WTC11 (cell line): ENCODE measurements at regions not wholly inside any gene's neighbourhood (a gene's known extent, or its start where the extent isn't known, plus 50 kb on each side); places are given as distances from the start of the nearest gene placed in this dataset.

Experiments
- ATAC-seq: fragments of 200-7000 bp; cut with Tn5 transposase; 2 replicates; pipeline ENCODE4 v1.10.0; 2021; ENCODE audit warnings: mild to moderate bottlenecking, moderate library complexity
- CTCF ChIA-PET: fragments of 300-600 bp; sonication (Branson Sonifier 250); formaldehyde crosslinking; loops from one replicate; lab custom pipeline; 2021; ENCODE audit warnings: antibody characterized with exemption; lab: Charles Lee
- POLR2A ChIA-PET: fragments of 350-600 bp; sonication (Branson Sonifier 250); formaldehyde crosslinking; loops from one replicate; lab custom pipeline; 2021; ENCODE audit warnings: antibody characterized with exemption; lab: Charles Lee
- DNase-seq: peaks from one replicate; pipeline ENCODE4 v3.0.0; 2021; ENCODE audit warnings: low spot score
- H3K27ac Mint-ChIP-seq: 2 replicates; pipeline ENCODE4 v1.8.0; 2021; ENCODE audit warnings: mixed read lengths
- H3K27me3 Mint-ChIP-seq: 2 replicates; pipeline ENCODE4 v1.8.0; 2021; ENCODE audit warnings: low read depth, mild to moderate bottlenecking, moderate library complexity, mixed read lengths
- H3K36me3 Mint-ChIP-seq: 2 replicates; pipeline ENCODE4 v1.8.0; 2021; ENCODE audit warnings: mixed read lengths
- H3K4me1 Mint-ChIP-seq: 2 replicates; pipeline ENCODE4 v1.8.0; 2022; ENCODE audit warnings: mixed read lengths
- H3K4me3 Mint-ChIP-seq: 2 replicates; pipeline ENCODE4 v1.8.0; 2021; ENCODE audit warnings: mild to moderate bottlenecking, moderate library complexity, mixed read lengths
- H3K9me3 Mint-ChIP-seq: 2 replicates; pipeline ENCODE4 v1.8.0; 2021; ENCODE audit warnings: mixed read lengths
- CREB1 ChIP-seq: sonication (generic); formaldehyde crosslinking; IDR thresholded peaks from 2 replicates; pipeline ENCODE4 v1.8.0; 2023; ENCODE audit warnings: mild to moderate bottlenecking, missing genetic modification reagents
- ETV6 ChIP-seq: sonication (generic); formaldehyde crosslinking; IDR thresholded peaks from 2 replicates; pipeline ENCODE4 v1.8.1; 2022; ENCODE audit warnings: mild to moderate bottlenecking, missing genetic modification reagents
- FOXP4 ChIP-seq: sonication (generic); formaldehyde crosslinking; IDR thresholded peaks from 2 replicates; pipeline ENCODE4 v1.8.0; 2022; ENCODE audit warnings: mild to moderate bottlenecking, missing genetic modification reagents
- GTF2I ChIP-seq: fragments of 250-450 bp; sonication (Bioruptor Pico); conservative IDR thresholded peaks from 2 replicates; pipeline ENCODE4 v1.4.0; 2021; ENCODE audit warnings: mild to moderate bottlenecking
- HMGA2 ChIP-seq: fragments of 250-450 bp; sonication (Bioruptor Pico); IDR thresholded peaks from 2 replicates; pipeline ENCODE4 v1.4.0; 2021; ENCODE audit warnings: mild to moderate bottlenecking, moderate library complexity
- JUN ChIP-seq: sonication (generic); formaldehyde crosslinking; IDR thresholded peaks from 2 replicates; pipeline ENCODE4 v1.8.0; 2023; ENCODE audit warnings: mild to moderate bottlenecking, missing genetic modification reagents
- STAT6 ChIP-seq: sonication (generic); formaldehyde crosslinking; conservative IDR thresholded peaks from 2 replicates; pipeline ENCODE4 v1.8.1; 2023; ENCODE audit warnings: mild to moderate bottlenecking, low read depth, missing genetic modification reagents, moderate library complexity
- TEAD4 ChIP-seq: sonication (generic); formaldehyde crosslinking; IDR thresholded peaks from 2 replicates; pipeline ENCODE4 v1.8.0; 2022; ENCODE audit warnings: mild to moderate bottlenecking, missing genetic modification reagents
- ZNF263 ChIP-seq: sonication (generic); formaldehyde crosslinking; IDR thresholded peaks from 2 replicates; pipeline ENCODE4 v1.8.1; 2022; ENCODE audit warnings: low read depth, mild to moderate bottlenecking, moderate library complexity, missing genetic modification reagents
- ZNF317 ChIP-seq: sonication (generic); formaldehyde crosslinking; IDR thresholded peaks from 2 replicates; pipeline ENCODE4 v1.8.1; 2023; ENCODE audit warnings: low read depth, mild to moderate bottlenecking, moderate library complexity, missing genetic modification reagents, borderline replicate concordance
- ZNF416 ChIP-seq: fragments of 250-450 bp; sonication (Bioruptor Pico); IDR thresholded peaks from 2 replicates; pipeline ENCODE4 v1.9.0; 2021; ENCODE audit warnings: mild to moderate bottlenecking, inconsistent platforms
- ZNF512 ChIP-seq: sonication (generic); formaldehyde crosslinking; IDR thresholded peaks from 2 replicates; pipeline ENCODE4 v1.8.1; 2022; ENCODE audit warnings: missing genetic modification reagents, borderline replicate concordance
- TF ChIP-seq, protein P1 (sequence below): sonication (generic); formaldehyde crosslinking; IDR thresholded peaks from 2 replicates; pipeline ENCODE4 v1.8.1; 2023; ENCODE audit warnings: mild to moderate bottlenecking, missing genetic modification reagents, borderline replicate concordance
- TF ChIP-seq, protein P2 (sequence below): sonication (generic); formaldehyde crosslinking; IDR thresholded peaks from 2 replicates; pipeline ENCODE4 v1.8.1; 2022; ENCODE audit warnings: mild to moderate bottlenecking, missing genetic modification reagents, moderate library complexity, borderline replicate concordance
- TF ChIP-seq, protein P3 (sequence below): fragments of 200-600 bp; IDR thresholded peaks from 2 replicates; pipeline ENCODE4 v1.8.0; 2022; ENCODE audit warnings: antibody characterized with exemption
- TF ChIP-seq, protein P4 (sequence below): sonication (generic); formaldehyde crosslinking; IDR thresholded peaks from 2 replicates; pipeline ENCODE4 v1.8.1; 2023; ENCODE audit warnings: mild to moderate bottlenecking, moderate library complexity, missing genetic modification reagents

GRCh38 chr6:155995281-155995680 is 539.6 kb upstream of the NOX3 start (continued):
- TF ChIP-seq ZNF512 (CRISPR knock-in tag) (no peak), GTF2I (CRISPR knock-in tag) (no peak), ZNF416 (CRISPR knock-in tag) (no peak)
- TF ChIP-seq, all 79 proteins: peak for 0

DNA sequence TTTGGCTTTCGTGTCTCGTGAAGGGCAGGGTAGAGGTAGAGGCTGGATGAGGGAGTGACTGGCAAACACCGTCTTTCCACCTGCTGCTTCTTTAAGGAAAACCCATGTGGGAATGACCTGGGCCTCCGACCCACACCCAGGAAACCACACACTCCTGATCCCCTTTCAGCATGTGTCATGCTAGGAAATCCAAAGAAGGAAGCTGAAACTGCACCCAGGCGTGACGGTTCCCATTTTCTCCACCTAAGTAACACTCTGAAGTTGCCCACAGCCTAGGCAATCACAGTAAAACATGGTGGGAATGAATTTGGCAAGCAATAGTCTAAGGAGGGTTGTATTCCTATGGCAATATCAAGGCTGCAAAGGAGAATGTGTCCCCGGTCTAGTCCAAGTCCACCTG is 538.4 kb upstream of the NOX3 start:
- POLR2A ChIA-PET: no interaction called here
- peaks cover 8% of the 10 kb centered on the region for H3K4me1 Mint-ChIP-seq
- TF ChIP-seq TEAD4 (CRISPR knock-in tag) (no peak), ZNF263 (CRISPR knock-in tag) (no peak), ETV6 (CRISPR knock-in tag) (no peak), CREB1 (CRISPR knock-in tag) (no peak), ZNF317 (no peak)
- TF ChIP-seq, protein P1, sequence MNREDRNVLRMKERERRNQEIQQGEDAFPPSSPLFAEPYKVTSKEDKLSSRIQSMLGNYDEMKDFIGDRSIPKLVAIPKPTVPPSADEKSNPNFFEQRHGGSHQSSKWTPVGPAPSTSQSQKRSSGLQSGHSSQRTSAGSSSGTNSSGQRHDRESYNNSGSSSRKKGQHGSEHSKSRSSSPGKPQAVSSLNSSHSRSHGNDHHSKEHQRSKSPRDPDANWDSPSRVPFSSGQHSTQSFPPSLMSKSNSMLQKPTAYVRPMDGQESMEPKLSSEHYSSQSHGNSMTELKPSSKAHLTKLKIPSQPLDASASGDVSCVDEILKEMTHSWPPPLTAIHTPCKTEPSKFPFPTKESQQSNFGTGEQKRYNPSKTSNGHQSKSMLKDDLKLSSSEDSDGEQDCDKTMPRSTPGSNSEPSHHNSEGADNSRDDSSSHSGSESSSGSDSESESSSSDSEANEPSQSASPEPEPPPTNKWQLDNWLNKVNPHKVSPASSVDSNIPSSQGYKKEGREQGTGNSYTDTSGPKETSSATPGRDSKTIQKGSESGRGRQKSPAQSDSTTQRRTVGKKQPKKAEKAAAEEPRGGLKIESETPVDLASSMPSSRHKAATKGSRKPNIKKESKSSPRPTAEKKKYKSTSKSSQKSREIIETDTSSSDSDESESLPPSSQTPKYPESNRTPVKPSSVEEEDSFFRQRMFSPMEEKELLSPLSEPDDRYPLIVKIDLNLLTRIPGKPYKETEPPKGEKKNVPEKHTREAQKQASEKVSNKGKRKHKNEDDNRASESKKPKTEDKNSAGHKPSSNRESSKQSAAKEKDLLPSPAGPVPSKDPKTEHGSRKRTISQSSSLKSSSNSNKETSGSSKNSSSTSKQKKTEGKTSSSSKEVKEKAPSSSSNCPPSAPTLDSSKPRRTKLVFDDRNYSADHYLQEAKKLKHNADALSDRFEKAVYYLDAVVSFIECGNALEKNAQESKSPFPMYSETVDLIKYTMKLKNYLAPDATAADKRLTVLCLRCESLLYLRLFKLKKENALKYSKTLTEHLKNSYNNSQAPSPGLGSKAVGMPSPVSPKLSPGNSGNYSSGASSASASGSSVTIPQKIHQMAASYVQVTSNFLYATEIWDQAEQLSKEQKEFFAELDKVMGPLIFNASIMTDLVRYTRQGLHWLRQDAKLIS (CRISPR knock-in tag): no peak
- DNase-seq (no peak), ATAC-seq (no peak)
- no peak overlapping the region for H3K27ac Mint-ChIP-seq
- H3K36me3 Mint-ChIP-seq: no peaks in the 10 kb centered on the region
- no peaks in the 10 kb centered on the region for H3K27me3 Mint-ChIP-seq
- H3K9me3 Mint-ChIP-seq: peaks cover 5% of the 10 kb centered on the region
- CTCF ChIA-PET: no interaction called here
- no peak overlapping the region for H3K4me3 Mint-ChIP-seq

- H3K9me3 Mint-ChIP-seq: peaks cover 5% of the 10 kb centered on the region
- H3K4me1 Mint-ChIP-seq: peaks cover 8% of the 10 kb centered on the region
- no peak overlapping the region for H3K27ac Mint-ChIP-seq
- DNase-seq: no peak
- POLR2A ChIA-PET: no interaction called here
- ATAC-seq: no peak
- H3K27me3 Mint-ChIP-seq: no peaks in the 10 kb centered on the region
- no peak overlapping the region for H3K4me3 Mint-ChIP-seq
- CTCF ChIA-PET: no interaction called here
- H3K36me3 Mint-ChIP-seq: no peaks in the 10 kb centered on the region
- TF ChIP-seq JUN (CRISPR knock-in tag): no peak
- no peak for TF ChIP-seq FOXP4 (CRISPR knock-in tag)
- TF ChIP-seq, protein P2, sequence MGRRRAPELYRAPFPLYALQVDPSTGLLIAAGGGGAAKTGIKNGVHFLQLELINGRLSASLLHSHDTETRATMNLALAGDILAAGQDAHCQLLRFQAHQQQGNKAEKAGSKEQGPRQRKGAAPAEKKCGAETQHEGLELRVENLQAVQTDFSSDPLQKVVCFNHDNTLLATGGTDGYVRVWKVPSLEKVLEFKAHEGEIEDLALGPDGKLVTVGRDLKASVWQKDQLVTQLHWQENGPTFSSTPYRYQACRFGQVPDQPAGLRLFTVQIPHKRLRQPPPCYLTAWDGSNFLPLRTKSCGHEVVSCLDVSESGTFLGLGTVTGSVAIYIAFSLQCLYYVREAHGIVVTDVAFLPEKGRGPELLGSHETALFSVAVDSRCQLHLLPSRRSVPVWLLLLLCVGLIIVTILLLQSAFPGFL: no peak
- TF ChIP-seq, protein P3, sequence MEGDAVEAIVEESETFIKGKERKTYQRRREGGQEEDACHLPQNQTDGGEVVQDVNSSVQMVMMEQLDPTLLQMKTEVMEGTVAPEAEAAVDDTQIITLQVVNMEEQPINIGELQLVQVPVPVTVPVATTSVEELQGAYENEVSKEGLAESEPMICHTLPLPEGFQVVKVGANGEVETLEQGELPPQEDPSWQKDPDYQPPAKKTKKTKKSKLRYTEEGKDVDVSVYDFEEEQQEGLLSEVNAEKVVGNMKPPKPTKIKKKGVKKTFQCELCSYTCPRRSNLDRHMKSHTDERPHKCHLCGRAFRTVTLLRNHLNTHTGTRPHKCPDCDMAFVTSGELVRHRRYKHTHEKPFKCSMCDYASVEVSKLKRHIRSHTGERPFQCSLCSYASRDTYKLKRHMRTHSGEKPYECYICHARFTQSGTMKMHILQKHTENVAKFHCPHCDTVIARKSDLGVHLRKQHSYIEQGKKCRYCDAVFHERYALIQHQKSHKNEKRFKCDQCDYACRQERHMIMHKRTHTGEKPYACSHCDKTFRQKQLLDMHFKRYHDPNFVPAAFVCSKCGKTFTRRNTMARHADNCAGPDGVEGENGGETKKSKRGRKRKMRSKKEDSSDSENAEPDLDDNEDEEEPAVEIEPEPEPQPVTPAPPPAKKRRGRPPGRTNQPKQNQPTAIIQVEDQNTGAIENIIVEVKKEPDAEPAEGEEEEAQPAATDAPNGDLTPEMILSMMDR: no peak
- no peak for TF ChIP-seq STAT6 (CRISPR knock-in tag)
- TF ChIP-seq, protein P4, sequence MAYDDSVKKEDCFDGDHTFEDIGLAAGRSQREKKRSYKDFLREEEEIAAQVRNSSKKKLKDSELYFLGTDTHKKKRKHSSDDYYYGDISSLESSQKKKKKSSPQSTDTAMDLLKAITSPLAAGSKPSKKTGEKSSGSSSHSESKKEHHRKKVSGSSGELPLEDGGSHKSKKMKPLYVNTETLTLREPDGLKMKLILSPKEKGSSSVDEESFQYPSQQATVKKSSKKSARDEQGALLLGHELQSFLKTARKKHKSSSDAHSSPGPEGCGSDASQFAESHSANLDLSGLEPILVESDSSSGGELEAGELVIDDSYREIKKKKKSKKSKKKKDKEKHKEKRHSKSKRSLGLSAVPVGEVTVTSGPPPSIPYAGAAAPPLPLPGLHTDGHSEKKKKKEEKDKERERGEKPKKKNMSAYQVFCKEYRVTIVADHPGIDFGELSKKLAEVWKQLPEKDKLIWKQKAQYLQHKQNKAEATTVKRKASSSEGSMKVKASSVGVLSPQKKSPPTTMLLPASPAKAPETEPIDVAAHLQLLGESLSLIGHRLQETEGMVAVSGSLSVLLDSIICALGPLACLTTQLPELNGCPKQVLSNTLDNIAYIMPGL (CRISPR knock-in tag): no peak
- TF ChIP-seq HMGA2: no peak
Measured at GRCh38 chr6:155993240-155993639, 537.6 kb upstream of the NOX3 start.
